Psoas muscle (tissue), 7 donors: ENCODE measurements at regions not wholly inside any gene's neighbourhood (a gene's known extent, or its start where the extent isn't known, plus 50 kb on each side); places are given as distances from the start of the nearest gene placed in this dataset.

Source experiments
- ATAC-seq, 4 donors: fragments of 200-7000 bp; cut with Tn5 transposase; one replicate each; pipeline ENCODE4 v1.9.1; 2020; ENCODE audit warnings: moderate library complexity in 3 of 4, mild to moderate bottlenecking in 2 of 4
- DNase-seq, 2 donors: peaks; one replicate each; pipeline ENCODE4 v3.0.0-alpha.2; 2020
- H3K27ac ChIP-seq: fragments of 200-600 bp; one replicate; pipeline ENCODE4 v1.8.0; 2022
- H3K27me3 ChIP-seq, 3 donors: fragments of 200-600 bp in 1 of 3; one replicate each; pipeline versions ENCODE4 v1.6.1 to v1.8.0; 2013 to 2022; ENCODE audit warnings: low read length in 2 of 3, mild to moderate bottlenecking in 2 of 3, moderate library complexity in 1 of 3; ENCODE audit not compliant: insufficient read depth in 3 of 3
- H3K36me3 ChIP-seq, 2 donors: fragments of 200-600 bp in 1 of 2; one replicate each; pipeline versions ENCODE4 v1.6.1 to v1.8.0; 2013 to 2022; ENCODE audit warnings: low read depth in 1 of 2, mild to moderate bottlenecking in 1 of 2, moderate library complexity in 1 of 2; ENCODE audit not compliant: insufficient read depth in 1 of 2
- H3K4me1 ChIP-seq: fragments of 200-600 bp; one replicate; pipeline ENCODE4 v1.8.0; 2022
- H3K4me3 ChIP-seq: fragments of 200-600 bp; one replicate; pipeline ENCODE4 v1.8.0; 2022; ENCODE audit warnings: mild to moderate bottlenecking
- H3K9me3 ChIP-seq: fragments of 200-600 bp; one replicate; pipeline ENCODE4 v1.8.0; 2022
- WGBS, 3 donors: extraction: QIAGEN DNeasy Blood & Tissue Kit; methylation state at CpG; one replicate each; pipeline versions ENCODE4 v1.1.6 to v1.1.7; 2013; 5-methylcytosine and 5-hydroxymethylcytosine counted together
- intact Hi-C, 2 donors: fragments of 100-400 bp; cut with DNase I; formaldehyde crosslinking; loops; one replicate each; pipeline versions ENCODE4 v1.11.0 to v1.14.2; 2022
- TF ChIP-seq, protein P1 (sequence below): fragments of 200-600 bp; IDR thresholded peaks from one replicate; pipeline ENCODE4 v1.8.0; 2022; ENCODE audit warnings: antibody characterized with exemption
- donor health status: healthy with polysubstance abuse.
- donor health status: DM: no; HTN: no; CAD: no; lungs with moderate emphysema.
- donor health status: Bipolar disorder and iron deficiency.
- donor health status: healthy.
- donor health status: DM: yes; HTN: yes; CAD: no.
- donor health status: DM: no; HTN: no; CAD: no.
- donor health status: DM: yes; HTN: yes; CAD: no.

DNA sequence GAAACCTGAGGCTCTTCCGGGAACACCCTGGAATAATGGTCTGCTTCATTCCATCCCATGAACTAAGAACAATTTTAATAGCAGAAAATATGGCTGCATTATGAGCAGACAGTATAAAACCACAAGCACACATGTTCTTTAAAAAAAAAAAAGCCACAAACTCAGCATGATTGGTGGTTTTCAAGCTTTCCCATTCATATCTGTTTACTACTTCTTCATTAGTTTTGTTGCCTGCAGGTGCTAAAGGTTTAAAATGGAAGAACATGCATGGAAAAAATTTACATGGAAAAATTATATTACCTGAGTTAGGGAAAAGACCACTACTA, 137.9 kb upstream of the HES1 start:
- Histone ChIP-seq H3K36me3 (no peaks in the 10 kb centered on the region), H3K27me3 (no peaks in the 10 kb centered on the region), H3K4me3 (no peak overlapping the region), H3K9me3 (no peaks in the 10 kb centered on the region), H3K27ac (peak overlapping the region; percentile 84), H3K4me1 (peaks cover 49% of the 10 kb centered on the region)
- TF ChIP-seq, protein P1, sequence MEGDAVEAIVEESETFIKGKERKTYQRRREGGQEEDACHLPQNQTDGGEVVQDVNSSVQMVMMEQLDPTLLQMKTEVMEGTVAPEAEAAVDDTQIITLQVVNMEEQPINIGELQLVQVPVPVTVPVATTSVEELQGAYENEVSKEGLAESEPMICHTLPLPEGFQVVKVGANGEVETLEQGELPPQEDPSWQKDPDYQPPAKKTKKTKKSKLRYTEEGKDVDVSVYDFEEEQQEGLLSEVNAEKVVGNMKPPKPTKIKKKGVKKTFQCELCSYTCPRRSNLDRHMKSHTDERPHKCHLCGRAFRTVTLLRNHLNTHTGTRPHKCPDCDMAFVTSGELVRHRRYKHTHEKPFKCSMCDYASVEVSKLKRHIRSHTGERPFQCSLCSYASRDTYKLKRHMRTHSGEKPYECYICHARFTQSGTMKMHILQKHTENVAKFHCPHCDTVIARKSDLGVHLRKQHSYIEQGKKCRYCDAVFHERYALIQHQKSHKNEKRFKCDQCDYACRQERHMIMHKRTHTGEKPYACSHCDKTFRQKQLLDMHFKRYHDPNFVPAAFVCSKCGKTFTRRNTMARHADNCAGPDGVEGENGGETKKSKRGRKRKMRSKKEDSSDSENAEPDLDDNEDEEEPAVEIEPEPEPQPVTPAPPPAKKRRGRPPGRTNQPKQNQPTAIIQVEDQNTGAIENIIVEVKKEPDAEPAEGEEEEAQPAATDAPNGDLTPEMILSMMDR = no peak
- ATAC-seq = no peak
- WGBS, 3 donors = 19 to 32% (median 20%) methylated on average over 1 of the region's 1 CpG
- no peak for DNase-seq
- intact Hi-C loops = loop anchor here (5.0 kb wide), 5 partner anchors 126 to 324 kb away; partner anchors contain the start of gene HES1 (in 1 of the 2)

DNA sequence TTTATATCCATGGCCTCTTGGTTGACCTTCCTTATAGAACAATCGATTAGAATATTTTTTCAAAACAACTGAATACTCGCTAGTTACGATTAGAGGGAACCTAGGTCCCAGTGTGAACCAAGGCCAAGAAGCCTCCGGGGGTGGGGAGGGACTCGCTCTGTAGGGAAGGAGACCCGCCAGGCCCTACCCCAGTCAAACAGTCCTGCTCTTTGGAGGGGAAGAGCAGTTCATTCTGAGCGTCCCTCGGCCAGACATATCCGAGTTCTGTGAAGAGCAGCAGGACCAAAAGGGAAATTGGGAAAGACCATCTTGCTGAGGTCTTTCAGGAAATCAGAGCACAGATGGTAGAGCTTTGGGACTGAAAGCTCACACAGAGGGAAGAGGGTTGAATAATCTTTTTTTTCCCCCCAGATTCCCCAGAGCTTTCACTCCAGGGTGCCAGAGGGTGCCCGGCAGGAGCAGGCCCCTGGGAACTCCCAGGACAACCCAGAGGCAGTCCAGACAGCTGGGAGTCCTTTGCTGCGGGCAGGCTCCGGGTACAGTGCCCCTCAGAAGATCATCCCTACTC, 137.2 kb upstream of the HES1 start:
- peak overlapping the region; percentile 84 for H3K27ac ChIP-seq
- H3K4me1 ChIP-seq = peaks cover 53% of the 10 kb centered on the region
- H3K4me3 ChIP-seq = no peak overlapping the region
- DNase-seq (no peak), ATAC-seq (no peak)
- WGBS, 3 donors = 89 to 96% (median 92%) methylated on average over 12 of the region's 12 CpGs
- intact Hi-C loops = loop anchor here (1.0 to 5.0 kb wide), 6 partner anchors 126 to 324 kb away; partner anchors contain the start of gene HES1 (in 1 of the 2)
- no peaks in the 10 kb centered on the region for H3K9me3 ChIP-seq
- H3K27me3 ChIP-seq = no peaks in the 10 kb centered on the region
- TF ChIP-seq, protein P1 = no peak
- H3K36me3 ChIP-seq = no peaks in the 10 kb centered on the region

DNA sequence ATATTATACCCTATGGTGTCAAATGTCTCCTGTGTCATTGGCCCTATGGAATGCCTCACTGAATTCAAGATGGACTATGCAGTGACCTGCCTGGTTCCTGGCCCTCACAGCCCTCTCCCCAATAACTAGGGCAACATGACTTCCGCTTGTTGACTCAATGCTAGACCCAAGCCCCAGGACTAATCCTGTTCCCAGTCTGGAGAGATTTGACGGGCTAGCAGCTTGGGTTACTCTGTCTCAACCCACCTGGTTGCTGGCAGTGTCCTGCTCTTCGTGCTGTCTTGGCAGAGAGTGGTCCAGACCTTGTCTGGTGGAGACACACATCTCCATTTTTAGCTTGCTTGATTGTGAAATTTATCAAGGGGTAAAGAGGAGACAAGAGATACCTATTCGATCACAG, 135.8 kb upstream of the HES1 start:
- intact Hi-C loops = loop anchor here (5.0 to 10.0 kb wide), 5 partner anchors 47 to 315 kb away; no protein-coding TSS in a partner anchor
- TF ChIP-seq, protein P1 = no peak
- peaks cover 65% of the 10 kb centered on the region for H3K4me1 ChIP-seq
- no peak overlapping the region for H3K4me3 ChIP-seq
- DNase-seq (peak; percentile 40 to 68), ATAC-seq (peak; percentile 28 to 72 (median 62))
- H3K27me3 ChIP-seq = no peaks in the 10 kb centered on the region
- H3K27ac ChIP-seq = peak overlapping the region; percentile 62
- H3K36me3 ChIP-seq = no peaks in the 10 kb centered on the region
- WGBS, 3 donors = 33 to 37% (median 35%) methylated on average over 4 of the region's 4 CpGs
- H3K9me3 ChIP-seq = no peaks in the 10 kb centered on the region

DNA sequence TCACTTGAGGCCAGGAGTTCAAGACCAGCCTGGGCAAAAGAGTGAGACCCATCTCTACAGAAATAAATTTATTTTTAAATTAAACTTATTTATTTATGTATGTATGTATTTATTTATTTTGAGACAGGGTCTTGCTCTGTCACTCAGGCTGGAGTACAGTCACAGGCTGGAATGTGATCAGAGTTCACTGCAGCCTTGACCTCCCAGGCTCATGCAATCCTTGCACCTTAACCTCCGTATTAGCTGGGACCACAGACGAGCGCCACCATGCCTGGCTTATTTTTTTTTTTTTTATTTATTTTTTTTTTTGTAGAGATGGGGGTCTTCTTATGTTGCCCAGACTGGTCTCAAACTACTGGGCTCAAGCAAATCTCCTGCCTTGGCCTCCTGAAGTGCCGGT, 135.2 kb upstream of the HES1 start:
- Histone ChIP-seq H3K36me3 (no peaks in the 10 kb centered on the region), H3K27ac (peak overlapping the region; percentile 62), H3K9me3 (no peaks in the 10 kb centered on the region), H3K4me3 (no peak overlapping the region), H3K4me1 (peaks cover 70% of the 10 kb centered on the region), H3K27me3 (no peaks in the 10 kb centered on the region)
- WGBS, 3 donors = 68 to 89% (median 76%) methylated on average over 4 of the region's 4 CpGs
- no peak for DNase-seq
- intact Hi-C loops = loop anchor here (5.0 to 10.0 kb wide), 5 partner anchors 47 to 314 kb away; no protein-coding TSS in a partner anchor
- TF ChIP-seq, protein P1 = no peak
- ATAC-seq = no peak
